ENCODE measurements at regions not wholly inside any gene's neighbourhood (a gene's known extent, or its start where the extent isn't known, plus 50 kb on each side); places are given as distances from the start of the nearest gene placed in this dataset.

GRCh38 chr6:167668019-167668753 is 158.5 kb upstream of the AFDN start:
- TF ChIP-seq CTCF (IDR thresholded peaks at IDR 0.05; ENCODE audit: insufficient read depth, low read length, poor library complexity, severe bottlenecking) (no peak), EZH2phosphoT487 (conservative IDR thresholded peaks at IDR 0.05; ENCODE audit: low read length) (no peak)
